ENCODE measurements at regions not wholly inside any gene's neighbourhood (a gene's known extent, or its start where the extent isn't known, plus 50 kb on each side); places are given as distances from the start of the nearest gene placed in this dataset.

GRCh38 chr18:60157810-60158209 is 214.8 kb downstream of the MC4R start:
- Histone ChIP-seq H3K4me3 (ENCODE audit: low read depth, low read length) (no peak overlapping the region), H3K27ac (ENCODE audit: extremely low read depth, low read depth, low read length) (no peak overlapping the region), H3K4me1 (ENCODE audit: control insufficient read depth, insufficient read depth, low read length) (no peaks in the 10 kb centered on the region), H3K36me3 (ENCODE audit: control insufficient read depth in 2 of 2, insufficient read depth in 1 of 2, low read length in 2 of 2) (no peaks in the 10 kb centered on the region), H3K9me3 (ENCODE audit: control insufficient read depth, insufficient read depth, low read depth, low read length) (no peaks in the 10 kb centered on the region)
- ChIA-PET POLR2A (no interaction called here), CTCF (no interaction called here)
- TF ChIP-seq ZNF138 (tag by site-specific recombination; IDR thresholded peaks at IDR 0.05; ENCODE audit: borderline replicate concordance): no peak
- no peak for TF ChIP-seq ZNF768 (tag by site-specific recombination; IDR thresholded peaks at IDR 0.05)
- no peak for TF ChIP-seq ZNF830 (tag by site-specific recombination; IDR thresholded peaks at IDR 0.05; ENCODE audit: low read depth)
- TF ChIP-seq, protein P1, sequence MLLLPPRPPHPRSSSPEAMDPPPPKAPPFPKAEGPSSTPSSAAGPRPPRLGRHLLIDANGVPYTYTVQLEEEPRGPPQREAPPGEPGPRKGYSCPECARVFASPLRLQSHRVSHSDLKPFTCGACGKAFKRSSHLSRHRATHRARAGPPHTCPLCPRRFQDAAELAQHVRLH (tag by site-specific recombination; IDR thresholded peaks at IDR 0.05): no peak

DNA sequence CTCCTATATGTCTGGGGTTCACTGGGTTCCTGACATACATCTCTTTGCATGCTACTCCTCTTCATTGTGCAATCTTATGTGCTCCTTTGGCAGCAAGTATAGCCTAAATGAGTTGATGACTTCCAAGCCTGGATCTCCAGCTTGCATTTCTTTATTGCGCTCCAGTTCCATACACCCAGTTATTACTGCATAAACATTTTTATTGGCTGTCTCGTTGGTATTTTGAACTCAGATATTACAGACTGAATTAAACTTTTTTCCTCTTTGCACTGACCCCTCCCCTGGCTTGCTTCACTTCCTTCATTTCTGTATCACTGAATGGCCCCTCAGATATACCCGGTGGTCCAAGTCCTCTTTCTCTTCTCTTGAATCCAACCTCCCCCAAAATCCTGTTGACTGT is 219.2 kb downstream of the MC4R start:
- POLR2A ChIA-PET: no interaction called here
- no peaks in the 10 kb centered on the region for H3K9me3 ChIP-seq (ENCODE audit: control insufficient read depth, insufficient read depth, low read depth, low read length)
- no peak overlapping the region for H3K4me3 ChIP-seq (ENCODE audit: low read depth, low read length)
- no peak overlapping the region for H3K27ac ChIP-seq (ENCODE audit: extremely low read depth, low read depth, low read length)
- CTCF ChIA-PET: interaction anchor here (0.6 kb wide), 1 partner anchor 515 kb away, joined by 7 read pairs; no protein-coding TSS in a partner anchor
- no peaks in the 10 kb centered on the region for H3K4me1 ChIP-seq (ENCODE audit: control insufficient read depth, insufficient read depth, low read length)
- no peaks in the 10 kb centered on the region for H3K36me3 ChIP-seq (ENCODE audit: control insufficient read depth in 2 of 2, insufficient read depth in 1 of 2, low read length in 2 of 2)
- no peak for TF ChIP-seq ZNF449 (tag by site-specific recombination; IDR thresholded peaks at IDR 0.05)
- TF ChIP-seq, protein P2, sequence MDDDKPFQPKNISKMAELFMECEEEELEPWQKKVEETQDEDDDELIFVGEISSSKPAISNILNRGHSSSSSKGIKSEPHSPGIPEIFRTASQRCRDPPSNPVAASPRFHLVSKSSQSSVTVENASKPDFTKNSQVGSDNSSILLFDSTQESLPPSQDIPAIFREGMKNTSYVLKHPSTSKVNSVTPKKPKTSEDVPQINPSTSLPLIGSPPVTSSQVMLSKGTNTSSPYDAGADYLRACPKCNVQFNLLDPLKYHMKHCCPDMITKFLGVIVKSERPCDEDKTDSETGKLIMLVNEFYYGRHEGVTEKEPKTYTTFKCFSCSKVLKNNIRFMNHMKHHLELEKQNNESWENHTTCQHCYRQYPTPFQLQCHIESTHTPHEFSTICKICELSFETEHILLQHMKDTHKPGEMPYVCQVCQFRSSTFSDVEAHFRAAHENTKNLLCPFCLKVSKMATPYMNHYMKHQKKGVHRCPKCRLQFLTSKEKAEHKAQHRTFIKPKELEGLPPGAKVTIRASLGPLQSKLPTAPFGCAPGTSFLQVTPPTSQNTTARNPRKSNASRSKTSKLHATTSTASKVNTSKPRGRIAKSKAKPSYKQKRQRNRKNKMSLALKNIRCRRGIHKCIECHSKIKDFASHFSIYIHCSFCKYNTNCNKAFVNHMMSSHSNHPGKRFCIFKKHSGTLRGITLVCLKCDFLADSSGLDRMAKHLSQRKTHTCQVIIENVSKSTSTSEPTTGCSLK (tag by site-specific recombination; IDR thresholded peaks at IDR 0.05): no peak
- no peak for TF ChIP-seq ZNF596 (tag by site-specific recombination; IDR thresholded peaks at IDR 0.05)
- TF ChIP-seq ZBTB8A (tag by site-specific recombination; IDR thresholded peaks at IDR 0.05): no peak
- TF ChIP-seq ZNF221 (tag by site-specific recombination; IDR thresholded peaks at IDR 0.05; ENCODE audit: borderline replicate concordance): no peak
- TF ChIP-seq ZNF529 (tag by site-specific recombination; IDR thresholded peaks at IDR 0.05; ENCODE audit: insufficient replicate concordance): no peak
- TF ChIP-seq ZNF335 (tag by site-specific recombination; conservative IDR thresholded peaks at IDR 0.05): no peak
- TF ChIP-seq ZNF138 (tag by site-specific recombination; IDR thresholded peaks at IDR 0.05; ENCODE audit: borderline replicate concordance): no peak
- no peak for TF ChIP-seq ZNF350 (tag by site-specific recombination; IDR thresholded peaks at IDR 0.05)

DNA sequence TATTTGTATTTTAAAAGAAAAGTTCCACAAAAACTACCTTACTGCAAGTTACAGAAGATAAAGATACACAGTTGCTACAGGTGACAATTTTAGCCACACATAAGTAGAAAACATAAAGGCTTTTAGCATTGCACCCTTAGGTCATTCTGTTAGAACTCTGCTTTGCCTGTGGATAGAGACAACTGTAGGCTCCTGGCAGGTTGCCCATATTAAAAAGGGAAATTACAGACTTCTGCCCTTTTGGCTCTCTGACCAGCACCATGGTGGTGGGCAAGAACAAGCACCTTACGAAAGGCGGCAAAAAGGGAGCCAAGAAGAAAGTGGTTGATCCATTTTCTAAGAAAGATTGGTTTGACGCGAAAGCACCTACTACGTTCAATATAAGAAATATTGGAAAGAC is 223.3 kb downstream of the MC4R start:
- no peak overlapping the region for H3K4me3 ChIP-seq (ENCODE audit: low read depth, low read length)
- H3K36me3 ChIP-seq (ENCODE audit: control insufficient read depth in 2 of 2, insufficient read depth in 1 of 2, low read length in 2 of 2): no peaks in the 10 kb centered on the region
- TF ChIP-seq ZBTB17 (tag by site-specific recombination; IDR thresholded peaks at IDR 0.05) (no peak), ZNF169 (tag by site-specific recombination; IDR thresholded peaks at IDR 0.05) (no peak), BCL11A (tag by site-specific recombination; IDR thresholded peaks at IDR 0.05; ENCODE audit: low read depth) (no peak), SP7 (tag by site-specific recombination; IDR thresholded peaks at IDR 0.05) (no peak)
- H3K9me3 ChIP-seq (ENCODE audit: control insufficient read depth, insufficient read depth, low read depth, low read length): no peaks in the 10 kb centered on the region
- no peak overlapping the region for H3K27ac ChIP-seq (ENCODE audit: extremely low read depth, low read depth, low read length)
- H3K4me1 ChIP-seq (ENCODE audit: control insufficient read depth, insufficient read depth, low read length): no peaks in the 10 kb centered on the region
- ChIA-PET POLR2A (no interaction called here), CTCF (no interaction called here)

Data from HEK293 (cell line).